AG04450 (cell line): ENCODE measurements at regions not wholly inside any gene's neighbourhood (a gene's known extent, or its start where the extent isn't known, plus 50 kb on each side); places are given as distances from the start of the nearest gene placed in this dataset.

Source experiments
- CTCF ChIA-PET: fragments of 300-600, 350-600 bp; formaldehyde crosslinking; extraction: SDS; loops from one replicate; lab custom pipeline; 2022; ENCODE audit warnings: antibody characterized with exemption, inconsistent platforms; lab: Charles Lee
- POLR2A ChIA-PET: fragments of 350-600 bp; formaldehyde crosslinking; extraction: SDS; loops from one replicate; lab custom pipeline; 2021; ENCODE audit warnings: antibody characterized with exemption, inconsistent platforms; lab: Yijun Ruan, JAX
- DNase-seq: peaks from one replicate; pipeline ENCODE4 v3.0.0-alpha.2; 2011; ENCODE audit warnings: low read depth, low spot score
- H3K27ac ChIP-seq: one replicate; pipeline ENCODE4 v1.5.1; 2012; ENCODE audit warnings: low read depth, low read length, control low read depth
- H3K27me3 ChIP-seq: one replicate; pipeline ENCODE4 v1.6.0; 2012; ENCODE audit warnings: low read length; ENCODE audit not compliant: control insufficient read depth, insufficient read depth
- H3K4me3 ChIP-seq: 2 replicates; pipeline ENCODE4 v1.5.1; 2011; ENCODE audit warnings: mild to moderate bottlenecking, low read depth, low read length, control low read depth
- H3K9me3 ChIP-seq: 2 replicates; pipeline ENCODE4 v1.5.1; 2012; ENCODE audit warnings: low read length; ENCODE audit not compliant: control insufficient read depth, insufficient read depth
- TF ChIP-seq, protein P1 (sequence below): IDR thresholded peaks from 2 replicates; pipeline ENCODE4 v1.5.1; 2011; ENCODE audit warnings: low read depth, low read length, control low read depth, inconsistent platforms

DNA sequence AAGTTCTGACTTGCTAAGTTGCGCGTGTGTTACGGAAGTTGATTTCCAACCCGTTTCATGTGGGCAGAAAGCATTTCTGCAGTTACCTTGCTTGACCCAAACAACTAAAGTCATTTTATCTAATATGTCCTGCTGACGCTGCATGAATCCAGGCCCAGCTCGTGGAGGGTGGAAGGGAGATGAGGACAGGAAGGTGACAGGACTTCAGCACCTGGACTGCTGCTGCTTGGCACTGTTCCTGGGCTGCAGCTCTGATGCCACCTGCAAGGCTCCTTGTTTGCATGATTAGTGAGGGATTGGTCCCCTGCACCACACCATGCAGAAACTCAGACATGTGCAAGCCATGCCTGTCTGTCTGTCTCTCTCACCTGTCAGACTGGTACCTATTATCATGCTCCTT, 198.4 kb downstream of the PRDM2 start:
- ChIA-PET POLR2A (no interaction called here), CTCF (no interaction called here)
- DNase-seq: no peak

DNA sequence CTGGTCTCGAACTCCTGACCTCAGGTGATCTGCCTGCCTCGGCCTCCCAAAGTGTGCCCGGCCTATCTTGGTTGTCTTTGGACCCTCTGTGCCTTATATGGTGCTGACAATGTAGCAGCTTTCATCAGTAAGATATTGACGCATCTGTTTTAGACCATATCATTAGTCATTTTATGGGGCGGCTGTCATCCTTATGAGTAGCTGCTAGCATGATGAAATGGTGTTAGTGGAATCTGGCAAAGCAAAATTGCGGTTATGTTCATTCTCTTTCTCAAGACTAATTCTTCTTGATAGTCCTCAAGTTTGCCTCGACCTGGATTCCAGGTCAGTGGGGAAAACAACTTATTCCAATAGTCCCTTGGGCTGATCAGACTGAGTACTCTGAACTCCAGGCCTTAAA, 199.9 kb downstream of the PRDM2 start:
- POLR2A ChIA-PET: no interaction called here
- H3K27ac ChIP-seq: no peak overlapping the region
- no peak for DNase-seq
- H3K9me3 ChIP-seq: peaks cover 18% of the 10 kb centered on the region
- no peaks in the 10 kb centered on the region for H3K27me3 ChIP-seq
- TF ChIP-seq, protein P1, sequence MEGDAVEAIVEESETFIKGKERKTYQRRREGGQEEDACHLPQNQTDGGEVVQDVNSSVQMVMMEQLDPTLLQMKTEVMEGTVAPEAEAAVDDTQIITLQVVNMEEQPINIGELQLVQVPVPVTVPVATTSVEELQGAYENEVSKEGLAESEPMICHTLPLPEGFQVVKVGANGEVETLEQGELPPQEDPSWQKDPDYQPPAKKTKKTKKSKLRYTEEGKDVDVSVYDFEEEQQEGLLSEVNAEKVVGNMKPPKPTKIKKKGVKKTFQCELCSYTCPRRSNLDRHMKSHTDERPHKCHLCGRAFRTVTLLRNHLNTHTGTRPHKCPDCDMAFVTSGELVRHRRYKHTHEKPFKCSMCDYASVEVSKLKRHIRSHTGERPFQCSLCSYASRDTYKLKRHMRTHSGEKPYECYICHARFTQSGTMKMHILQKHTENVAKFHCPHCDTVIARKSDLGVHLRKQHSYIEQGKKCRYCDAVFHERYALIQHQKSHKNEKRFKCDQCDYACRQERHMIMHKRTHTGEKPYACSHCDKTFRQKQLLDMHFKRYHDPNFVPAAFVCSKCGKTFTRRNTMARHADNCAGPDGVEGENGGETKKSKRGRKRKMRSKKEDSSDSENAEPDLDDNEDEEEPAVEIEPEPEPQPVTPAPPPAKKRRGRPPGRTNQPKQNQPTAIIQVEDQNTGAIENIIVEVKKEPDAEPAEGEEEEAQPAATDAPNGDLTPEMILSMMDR: no peak
- H3K4me3 ChIP-seq: no peak overlapping the region
- CTCF ChIA-PET: no interaction called here

More for the DNA sequence above, 198.4 kb downstream of the PRDM2 start:
- no peak overlapping the region for H3K27ac ChIP-seq
- no peak overlapping the region for H3K4me3 ChIP-seq
- no peaks in the 10 kb centered on the region for H3K27me3 ChIP-seq
- H3K9me3 ChIP-seq: peaks cover 13% of the 10 kb centered on the region
- TF ChIP-seq, protein P1: no peak

DNA sequence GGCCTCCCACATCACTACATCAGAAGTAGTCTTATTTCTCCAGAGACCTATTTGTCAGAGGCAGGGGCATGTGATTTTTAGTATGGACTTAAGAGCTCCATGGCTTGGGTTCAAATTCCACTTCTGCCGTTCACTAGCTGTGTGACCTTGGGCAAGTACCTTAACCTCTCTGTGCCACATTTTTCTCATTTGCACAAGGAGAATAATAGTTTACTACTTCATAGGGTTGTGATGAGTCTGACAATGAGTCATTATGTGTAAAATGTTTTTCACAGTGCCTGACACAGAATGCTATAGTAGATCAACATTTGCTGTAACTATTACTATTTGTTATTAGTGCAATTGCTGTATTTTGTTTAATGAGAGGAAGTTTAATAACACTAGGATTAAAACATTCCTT, 200.6 kb downstream of the PRDM2 start:
- H3K27me3 ChIP-seq: no peaks in the 10 kb centered on the region
- TF ChIP-seq, protein P1: no peak
- H3K4me3 ChIP-seq: no peak overlapping the region
- no peak overlapping the region for H3K27ac ChIP-seq
- H3K9me3 ChIP-seq: peaks cover 18% of the 10 kb centered on the region
- ChIA-PET POLR2A (no interaction called here), CTCF (no interaction called here)
- no peak for DNase-seq

DNA sequence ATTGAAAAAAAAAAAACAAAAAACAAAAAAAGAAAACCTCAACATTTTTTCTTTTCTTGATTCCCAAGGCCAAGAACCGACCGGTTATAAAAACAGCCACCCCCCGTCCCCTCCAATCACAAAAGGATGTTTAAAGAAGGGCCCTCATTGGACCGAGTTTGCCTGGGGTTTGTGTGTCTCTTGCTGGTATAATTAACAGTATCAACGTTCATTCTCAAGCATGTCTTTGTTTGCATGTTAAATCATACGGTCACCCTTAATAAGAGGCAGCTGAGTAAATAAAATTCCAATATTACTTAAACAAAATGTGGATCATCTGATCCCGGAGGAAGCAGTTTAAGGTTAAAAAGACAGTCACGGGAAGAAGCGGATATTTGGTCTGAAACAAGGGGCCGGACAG, 201.1 kb downstream of the PRDM2 start:
- TF ChIP-seq, protein P1: no peak
- no peak overlapping the region for H3K4me3 ChIP-seq
- no peak for DNase-seq
- H3K27ac ChIP-seq: no peak overlapping the region
- ChIA-PET POLR2A (no interaction called here), CTCF (no interaction called here)
- no peaks in the 10 kb centered on the region for H3K27me3 ChIP-seq
- peaks cover 18% of the 10 kb centered on the region for H3K9me3 ChIP-seq

DNA sequence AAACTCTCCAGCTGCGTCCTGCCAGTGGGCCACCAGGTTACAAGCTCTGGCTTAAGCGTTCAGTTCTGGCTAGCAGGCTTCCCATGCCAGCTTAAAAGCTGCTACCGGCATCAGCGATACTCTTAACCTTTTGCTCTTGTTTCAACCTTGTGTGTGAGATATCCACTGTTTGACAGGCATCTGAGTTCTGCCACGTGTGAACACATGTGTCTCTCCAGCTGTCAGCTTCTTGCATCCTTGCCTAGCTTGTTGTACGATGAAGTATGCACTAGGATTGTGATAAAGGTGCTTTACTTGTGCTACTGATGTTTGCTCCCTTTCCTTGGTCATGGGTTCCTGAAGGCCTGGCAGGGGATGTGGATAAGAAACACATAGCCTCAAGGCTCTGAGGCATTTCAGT, 201.6 kb downstream of the PRDM2 start:
- Histone ChIP-seq H3K4me3 (no peak overlapping the region), H3K27me3 (no peaks in the 10 kb centered on the region), H3K9me3 (peaks cover 23% of the 10 kb centered on the region), H3K27ac (no peak overlapping the region)
- CTCF ChIA-PET: no interaction called here
- DNase-seq: no peak
- TF ChIP-seq, protein P1: no peak
- POLR2A ChIA-PET: no interaction called here
